ENCODE measurements at regions not wholly inside any gene's neighbourhood (a gene's known extent, or its start where the extent isn't known, plus 50 kb on each side); places are given as distances from the start of the nearest gene placed in this dataset.
"Not testable (repeated sequence)": the region's sequence is repeated elsewhere in the genome, so short reads cannot be mapped to it uniquely, and the experiment has no call there.

DNA sequence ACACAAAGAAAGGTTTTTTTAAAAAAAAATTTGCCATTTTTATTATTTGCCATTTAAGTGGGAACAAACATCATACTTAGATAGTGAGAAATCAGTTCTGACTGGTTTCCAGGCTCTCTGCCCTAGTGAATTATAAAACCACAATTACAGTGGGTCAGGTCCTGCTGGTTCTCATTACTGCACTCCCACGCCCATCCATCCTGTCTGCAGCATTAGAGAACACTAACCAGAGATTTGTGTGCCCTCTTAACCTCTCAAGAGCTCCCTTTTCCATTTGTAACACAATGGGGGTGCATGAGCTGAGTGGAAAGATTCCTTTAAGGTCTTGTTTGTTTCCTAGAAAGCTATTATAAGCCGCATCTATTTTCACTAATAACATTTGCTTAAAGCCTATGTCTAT is 489.3 kb downstream of the AMY1C start:
- TF ChIP-seq, protein P1, sequence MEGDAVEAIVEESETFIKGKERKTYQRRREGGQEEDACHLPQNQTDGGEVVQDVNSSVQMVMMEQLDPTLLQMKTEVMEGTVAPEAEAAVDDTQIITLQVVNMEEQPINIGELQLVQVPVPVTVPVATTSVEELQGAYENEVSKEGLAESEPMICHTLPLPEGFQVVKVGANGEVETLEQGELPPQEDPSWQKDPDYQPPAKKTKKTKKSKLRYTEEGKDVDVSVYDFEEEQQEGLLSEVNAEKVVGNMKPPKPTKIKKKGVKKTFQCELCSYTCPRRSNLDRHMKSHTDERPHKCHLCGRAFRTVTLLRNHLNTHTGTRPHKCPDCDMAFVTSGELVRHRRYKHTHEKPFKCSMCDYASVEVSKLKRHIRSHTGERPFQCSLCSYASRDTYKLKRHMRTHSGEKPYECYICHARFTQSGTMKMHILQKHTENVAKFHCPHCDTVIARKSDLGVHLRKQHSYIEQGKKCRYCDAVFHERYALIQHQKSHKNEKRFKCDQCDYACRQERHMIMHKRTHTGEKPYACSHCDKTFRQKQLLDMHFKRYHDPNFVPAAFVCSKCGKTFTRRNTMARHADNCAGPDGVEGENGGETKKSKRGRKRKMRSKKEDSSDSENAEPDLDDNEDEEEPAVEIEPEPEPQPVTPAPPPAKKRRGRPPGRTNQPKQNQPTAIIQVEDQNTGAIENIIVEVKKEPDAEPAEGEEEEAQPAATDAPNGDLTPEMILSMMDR (IDR thresholded peaks at IDR 0.05; ENCODE audit: low read depth, low read length) = no peak
- H3K4me3 ChIP-seq (ENCODE audit: low read depth, low read length) = no peak overlapping the region

DNA sequence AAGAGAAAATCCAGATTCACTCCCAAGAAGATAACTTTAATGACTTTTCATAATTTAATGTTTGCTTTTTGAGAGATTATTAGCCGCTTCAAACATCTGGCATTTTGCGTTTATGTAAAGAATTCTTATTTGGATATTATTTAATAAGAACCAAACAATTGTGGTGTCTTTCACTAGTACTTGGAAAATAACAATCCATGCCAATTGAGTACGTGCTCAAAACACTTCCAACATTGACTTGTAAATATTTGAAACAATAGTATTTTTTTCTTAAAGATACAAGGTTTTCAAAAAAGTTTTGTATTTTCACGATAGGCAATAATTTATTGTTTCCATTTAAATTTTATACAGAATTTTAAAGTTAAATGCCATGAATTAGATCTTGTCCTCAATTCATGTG is 498.7 kb downstream of the AMY1C start:
- no peak overlapping the region for H3K4me3 ChIP-seq (ENCODE audit: low read depth, low read length)
- TF ChIP-seq, protein P1 (IDR thresholded peaks at IDR 0.05; ENCODE audit: low read depth, low read length) = no peak

DNA sequence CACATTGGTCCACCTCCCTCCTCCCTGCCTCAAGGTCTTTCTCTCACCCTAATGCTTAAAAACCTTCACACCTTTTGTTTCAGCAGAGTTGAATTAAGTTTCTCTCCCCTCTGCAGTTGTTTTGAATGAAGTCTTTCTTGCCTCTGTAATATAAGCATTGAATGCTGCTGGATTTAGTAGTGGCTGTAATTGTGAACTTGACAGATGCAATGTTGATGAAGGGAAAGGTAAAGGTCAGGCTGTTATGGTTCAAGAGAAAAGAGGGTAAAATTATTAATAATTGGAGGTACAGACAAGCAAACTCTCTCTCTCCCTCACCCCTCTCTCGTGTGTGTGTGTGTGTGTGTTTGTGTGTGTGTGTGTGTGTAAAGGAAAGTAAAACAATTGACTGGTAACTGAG is 509.8 kb downstream of the AMY1C start:
- TF ChIP-seq, protein P1 (IDR thresholded peaks at IDR 0.05; ENCODE audit: low read depth, low read length) = no peak
- H3K4me3 ChIP-seq (ENCODE audit: low read depth, low read length) = no peak overlapping the region

DNA sequence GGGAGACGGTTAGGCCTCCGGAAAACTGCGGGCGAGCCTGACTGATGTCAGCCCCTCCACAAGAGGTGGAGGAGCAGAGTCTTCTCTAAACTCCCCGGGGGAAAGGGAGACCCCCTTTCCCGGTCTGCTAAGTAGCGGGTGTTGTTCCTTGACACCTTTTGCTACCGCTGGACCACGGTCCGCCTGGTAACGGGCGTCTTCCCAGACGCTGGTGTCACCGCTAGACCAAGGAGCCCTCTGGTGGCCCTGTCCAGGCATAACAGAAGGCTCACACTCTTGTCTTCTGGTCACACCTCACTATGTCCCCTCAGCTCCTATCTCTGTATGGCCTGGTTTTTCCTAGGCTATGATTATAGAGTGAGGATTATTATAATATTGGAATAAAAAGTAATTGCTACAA is 513.4 kb downstream of the AMY1C start:
- not testable (repeated sequence) for H3K4me3 ChIP-seq (ENCODE audit: low read depth, low read length)

DNA sequence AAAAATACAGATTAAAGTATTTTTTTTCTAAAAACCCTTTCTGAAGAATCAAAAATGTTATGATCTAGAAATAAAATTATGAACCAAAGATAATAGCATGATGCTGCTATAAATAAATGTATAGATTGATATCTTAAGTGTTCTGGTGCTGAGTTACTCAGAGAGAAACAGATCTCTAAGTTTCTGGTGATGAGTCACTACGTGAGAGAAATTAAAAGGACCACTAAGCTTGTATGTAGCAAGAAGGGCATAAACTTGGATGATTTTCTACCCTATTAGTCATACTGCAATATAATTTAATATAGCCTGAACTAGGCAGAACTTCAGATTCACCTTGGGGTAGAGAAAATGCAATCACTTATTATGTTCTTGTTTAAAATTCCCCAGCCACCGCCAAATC is 514.8 kb downstream of the AMY1C start:
- TF ChIP-seq, protein P1 (IDR thresholded peaks at IDR 0.05; ENCODE audit: low read depth, low read length) = no peak
- no peak overlapping the region for H3K4me3 ChIP-seq (ENCODE audit: low read depth, low read length)

DNA sequence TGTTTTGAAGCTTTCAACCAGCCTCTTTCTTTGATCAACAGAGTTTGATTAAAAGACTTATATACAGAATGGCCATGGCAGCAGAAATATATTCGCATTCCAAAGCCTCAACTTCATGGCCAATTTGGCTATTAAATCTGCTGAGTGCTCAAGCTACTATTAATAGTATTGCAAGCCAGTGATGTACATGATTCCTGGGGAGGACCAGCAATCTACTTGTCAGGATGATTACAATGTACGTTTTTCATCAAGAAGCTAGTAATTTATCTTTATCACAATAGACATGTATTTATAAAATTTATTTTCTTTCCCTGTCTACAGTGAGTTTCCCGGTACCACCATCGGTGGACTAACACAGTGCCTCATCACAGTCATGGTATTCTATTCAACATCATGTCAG is 515.5 kb downstream of the AMY1C start:
- no peak overlapping the region for H3K4me3 ChIP-seq (ENCODE audit: low read depth, low read length)
- TF ChIP-seq, protein P1 (IDR thresholded peaks at IDR 0.05; ENCODE audit: low read depth, low read length) = no peak

DNA sequence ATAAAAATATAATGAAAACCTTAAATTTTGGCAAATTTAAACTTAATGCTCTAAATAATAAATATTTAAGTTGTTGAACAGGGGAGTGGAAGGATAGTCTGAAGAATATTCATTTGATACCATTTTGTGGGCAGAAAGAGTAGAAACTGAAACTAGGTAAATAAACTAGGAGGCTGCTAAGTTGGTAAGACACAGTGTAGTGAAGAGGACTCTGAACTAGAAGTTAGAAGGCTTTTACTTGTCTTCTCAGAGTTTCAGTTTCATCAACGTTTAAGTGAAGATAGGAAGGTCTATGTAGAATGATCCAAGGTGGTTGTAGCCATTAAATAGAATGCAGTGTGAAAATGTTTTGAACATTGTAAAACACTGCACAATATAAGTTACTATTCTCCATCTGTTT is 516.9 kb downstream of the AMY1C start:
- no peak overlapping the region for H3K4me3 ChIP-seq (ENCODE audit: low read depth, low read length)
- TF ChIP-seq, protein P1 (IDR thresholded peaks at IDR 0.05; ENCODE audit: low read depth, low read length) = no peak

DNA sequence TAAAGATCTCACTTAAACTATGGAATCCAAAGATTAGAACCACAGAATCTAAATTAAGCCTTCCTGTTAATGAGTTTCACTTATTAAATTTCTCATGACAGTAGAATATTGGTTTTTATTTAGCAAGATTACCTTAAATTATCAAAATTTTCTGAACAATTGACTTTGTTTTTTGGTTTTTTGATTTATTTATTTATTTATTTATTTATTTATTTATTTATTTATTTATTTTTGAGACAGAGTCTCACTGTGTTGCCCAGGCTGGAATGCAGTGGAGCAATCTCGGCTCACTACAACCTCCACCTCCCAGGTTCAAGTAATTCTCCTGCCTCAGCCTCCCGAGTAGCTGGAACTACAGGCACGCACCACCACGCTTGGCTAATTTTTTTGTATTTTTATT is 538.6 kb downstream of the AMY1C start:
- not testable (repeated sequence) for H3K4me3 ChIP-seq (ENCODE audit: low read depth, low read length)

DNA sequence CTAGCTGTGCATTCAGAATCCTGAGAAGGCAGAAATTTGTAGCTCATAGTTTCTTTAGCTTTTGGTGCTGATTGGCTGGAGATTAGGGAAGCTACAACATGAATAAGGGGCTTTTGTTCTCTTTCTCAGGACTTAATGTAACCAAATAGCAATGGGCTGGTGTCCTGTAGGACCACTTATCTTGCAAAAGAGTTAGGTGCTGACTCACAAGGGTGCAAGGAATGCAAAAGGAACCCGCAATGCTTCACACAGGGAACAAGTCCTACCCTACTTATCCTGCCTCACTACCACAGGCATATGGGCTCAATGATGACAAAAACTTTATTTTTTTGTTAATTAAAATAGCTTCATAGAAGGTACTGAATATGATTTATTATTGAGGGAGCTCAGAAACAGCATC is 541.5 kb downstream of the AMY1C start:
- TF ChIP-seq, protein P1 (IDR thresholded peaks at IDR 0.05; ENCODE audit: low read depth, low read length) = no peak
- no peak overlapping the region for H3K4me3 ChIP-seq (ENCODE audit: low read depth, low read length)
